PC-3 (cell line): ENCODE measurements at regions not wholly inside any gene's neighbourhood (a gene's known extent, or its start where the extent isn't known, plus 50 kb on each side); places are given as distances from the start of the nearest gene placed in this dataset.

Source experiments
- ATAC-seq: fragments of 200-7000 bp; cut with Tn5 transposase; 2 replicates; pipeline ENCODE4 v1.9.1; 2020; ENCODE audit warnings: mild to moderate bottlenecking, moderate library complexity
- BruUV-seq: library from RNA; stranded (reverse); fragments of 400-500 nt; replicated peaks from 2 replicates; lab custom pipeline; 2021; lab: Mats Ljungman, UMichigan
- CTCF ChIA-PET: fragments of 300-600 bp; sonication (Branson Sonifier 250); formaldehyde crosslinking; loops from one replicate; lab custom pipeline; 2022; ENCODE audit warnings: antibody characterized with exemption; lab: Charles Lee
- POLR2A ChIA-PET: fragments of 300-600 bp; sonication (Branson Sonifier 250); formaldehyde crosslinking; loops from one replicate; lab custom pipeline; 2022; ENCODE audit warnings: antibody characterized with exemption; ENCODE audit not compliant: unreplicated experiment; lab: Charles Lee
- DNase-seq: peaks from one replicate; pipeline ENCODE4 v3.0.0-alpha.2; 2015
- H2AFZ ChIP-seq: fragments of 300-600 bp; sonication (generic); 2 replicates; pipeline ENCODE4 v1.6.0; 2016; ENCODE audit warnings: antibody characterized with exemption, low read length
- H3F3A ChIP-seq: fragments of 300-600 bp; sonication (generic); one replicate; pipeline ENCODE4 v1.6.0; 2017; ENCODE audit warnings: antibody characterized with exemption, low read length, control low read depth, mild to moderate bottlenecking; ENCODE audit not compliant: unreplicated experiment
- H3K27ac ChIP-seq: fragments of 300-600 bp; sonication (generic); 2 replicates; pipeline ENCODE4 v1.5.1; 2016; ENCODE audit warnings: mild to moderate bottlenecking, low read length
- H3K27me3 ChIP-seq: fragments of 300-600 bp; sonication (generic); 2 replicates; pipeline ENCODE4 v1.6.1; 2016; ENCODE audit warnings: low read length, mixed read lengths
- H3K36me3 ChIP-seq: fragments of 300-600 bp; sonication (generic); 2 replicates; pipeline ENCODE4 v1.6.1; 2016; ENCODE audit warnings: low read depth, mixed run types, low read length, mixed read lengths
- H3K4me1 ChIP-seq: fragments of 300-600 bp; sonication (generic); 2 replicates; pipeline ENCODE4 v1.5.1; 2016; ENCODE audit warnings: low read length; ENCODE audit not compliant: insufficient read depth
- H3K4me2 ChIP-seq: fragments of 300-600 bp; sonication (generic); 2 replicates; pipeline ENCODE4 v1.6.0; 2016; ENCODE audit warnings: low read length
- H3K4me3 ChIP-seq: fragments of 300-600 bp; sonication (generic); 2 replicates; pipeline ENCODE4 v1.5.1; 2016; ENCODE audit warnings: mild to moderate bottlenecking, low read length, mixed read lengths
- H3K79me2 ChIP-seq: fragments of 300-600 bp; sonication (generic); 2 replicates; pipeline ENCODE4 v1.6.1; 2017; ENCODE audit warnings: low read length, mixed read lengths
- H3K9ac ChIP-seq: fragments of 300-600 bp; sonication (generic); 2 replicates; pipeline ENCODE4 v1.6.0; 2016; ENCODE audit warnings: mild to moderate bottlenecking, low read length
- H3K9me2 ChIP-seq: fragments of 300-600 bp; sonication (generic); replicated peaks from 2 replicates; pipeline ENCODE4 v1.6.1; 2016; ENCODE audit warnings: mixed run types, low read length, mixed read lengths
- H3K9me3 ChIP-seq: fragments of 300-600 bp; sonication (generic); 2 replicates; pipeline ENCODE4 v1.6.1; 2016; ENCODE audit warnings: low read length, mixed read lengths
- H4K20me1 ChIP-seq: fragments of 300-600 bp; sonication (generic); 2 replicates; pipeline ENCODE4 v1.6.1; 2016; ENCODE audit warnings: low read length, mixed read lengths
- CTCF ChIP-seq: fragments of 300-600 bp; sonication (generic); conservative IDR thresholded peaks from 2 replicates; pipeline ENCODE4 v1.5.1; 2017; ENCODE audit warnings: antibody characterized with exemption, low read depth, mild to moderate bottlenecking, low read length
- EZH2 ChIP-seq: fragments of 300-600 bp; sonication (generic); IDR thresholded peaks from one replicate; pipeline ENCODE4 v1.6.1; 2017; ENCODE audit warnings: antibody characterized with exemption, mild to moderate bottlenecking, low read length; ENCODE audit not compliant: unreplicated experiment
- EZH2phosphoT487 ChIP-seq: fragments of 300-600 bp; sonication (generic); IDR thresholded peaks from 2 replicates; pipeline ENCODE4 v1.6.1; 2018; ENCODE audit warnings: mild to moderate bottlenecking, antibody characterized with exemption, low read length, borderline replicate concordance
- intact Hi-C: fragments of 100-400 bp; cut with micrococcal nuclease; formaldehyde crosslinking; loops from 2 replicates; pipeline ENCODE4 v1.9.0; 2023

- ChIA-PET POLR2A (no interaction called here), CTCF (no interaction called here)
- H3K9me3 ChIP-seq: peaks cover 9% of the 10 kb centered on the region; the same call in 1 of the 2 replicates
- no peak overlapping the region for H3K27ac ChIP-seq
- H3K4me1 ChIP-seq: no peaks in the 10 kb centered on the region
- H3K79me2 ChIP-seq: no peaks in the 10 kb centered on the region
- no peak overlapping the region for H3K4me2 ChIP-seq
- TF ChIP-seq CTCF (no peak), EZH2phosphoT487 (no peak), EZH2 (no peak)
- H3K27me3 ChIP-seq: no peaks in the 10 kb centered on the region
- no peak overlapping the region for H2AFZ ChIP-seq
- BruUV-seq: no TSS peak
- no peak for ATAC-seq
- DNase-seq: no peak
- H3K9me2 ChIP-seq: no peaks in the 10 kb centered on the region
- no peaks in the 10 kb centered on the region for H4K20me1 ChIP-seq
- H3K9ac ChIP-seq: no peak overlapping the region
- H3K4me3 ChIP-seq: no peak overlapping the region
- no peaks in the 10 kb centered on the region for H3F3A ChIP-seq
- intact Hi-C loops: no loop called here
- H3K36me3 ChIP-seq: no peaks in the 10 kb centered on the region
Measured at GRCh38 chr14:86346818-86347384, 817.0 kb downstream of the FLRT2 start.

GRCh38 chr14:86334355-86334754 lies 804.4 kb downstream of the FLRT2 start:
- Histone ChIP-seq H3K27me3 (no peaks in the 10 kb centered on the region), H3K36me3 (no peaks in the 10 kb centered on the region), H2AFZ (no peak overlapping the region), H3K9me3 (no peaks in the 10 kb centered on the region), H3K9me2 (no peaks in the 10 kb centered on the region), H3K4me2 (no peak overlapping the region), H3K27ac (no peak overlapping the region), H3F3A (no peaks in the 10 kb centered on the region), H3K4me1 (no peaks in the 10 kb centered on the region), H3K79me2 (no peaks in the 10 kb centered on the region), H4K20me1 (no peaks in the 10 kb centered on the region), H3K9ac (no peak overlapping the region), H3K4me3 (no peak overlapping the region)
- ChIA-PET CTCF (no interaction called here), POLR2A (no interaction called here)
- intact Hi-C loops: no loop called here
- no peak for TF ChIP-seq EZH2phosphoT487
- TF ChIP-seq CTCF: no peak
- no peak for TF ChIP-seq EZH2
- no peak for DNase-seq
- BruUV-seq: no TSS peak
- no peak for ATAC-seq

- no peaks in the 10 kb centered on the region for H3K79me2 ChIP-seq
- DNase-seq: no peak
- no peak for ATAC-seq
- H3K9me2 ChIP-seq: no peaks in the 10 kb centered on the region
- H3K4me1 ChIP-seq: no peaks in the 10 kb centered on the region
- no peaks in the 10 kb centered on the region for H3K36me3 ChIP-seq
- no peak overlapping the region for H3K4me3 ChIP-seq
- no peak overlapping the region for H2AFZ ChIP-seq
- no peak overlapping the region for H3K9ac ChIP-seq
- no peaks in the 10 kb centered on the region for H3F3A ChIP-seq
- ChIA-PET CTCF (no interaction called here), POLR2A (no interaction called here)
- TF ChIP-seq CTCF: no peak
- no peak for TF ChIP-seq EZH2
- TF ChIP-seq EZH2phosphoT487: no peak
- no peak overlapping the region for H3K4me2 ChIP-seq
- no peak overlapping the region for H3K27ac ChIP-seq
- no peaks in the 10 kb centered on the region for H3K27me3 ChIP-seq
- intact Hi-C loops: no loop called here
- no TSS peak for BruUV-seq
- H4K20me1 ChIP-seq: no peaks in the 10 kb centered on the region
- no peaks in the 10 kb centered on the region for H3K9me3 ChIP-seq
Measured at GRCh38 chr14:86333493-86333892, 803.5 kb downstream of the FLRT2 start.
